SK-N-SH (cell line): ENCODE measurements at regions not wholly inside any gene's neighbourhood (a gene's known extent, or its start where the extent isn't known, plus 50 kb on each side); places are given as distances from the start of the nearest gene placed in this dataset.

Source experiments
- CTCF ChIA-PET: fragments of 300-600, 350-600 bp; formaldehyde crosslinking; extraction: SDS; loops from one replicate; lab custom pipeline; 2021; lab: Yijun Ruan, JAX
- POLR2A ChIA-PET: fragments of 350-600 bp; sonication (Branson Sonifier 250); formaldehyde crosslinking; extraction: SDS; loops from one replicate; lab custom pipeline; 2020; ENCODE audit warnings: antibody characterized with exemption, inconsistent platforms; lab: Yijun Ruan, JAX
- DNase-seq: peaks from one replicate; pipeline ENCODE4 v3.0.0; 2012
- H2AFZ ChIP-seq: fragments of 200-600 bp; sonication (generic); 2 replicates; pipeline ENCODE4 v1.8.1; 2016; ENCODE audit warnings: antibody characterized with exemption, mild to moderate bottlenecking, low read depth
- H3F3A ChIP-seq: fragments of 200-600 bp; sonication (generic); replicated peaks from 2 replicates; pipeline ENCODE3; 2016; ENCODE audit warnings: antibody characterized with exemption, mild to moderate bottlenecking; ENCODE audit not compliant: insufficient read depth
- H3K27ac ChIP-seq, 2 experiments: fragments of 200-500 bp in 1 of 2; fragments of 200-600 bp in 1 of 2; sonication (Bioruptor generic) in 1 of 2; sonication (generic), shearing (Covaris generic) in 1 of 2; 2 replicates each; pipeline versions ENCODE4 v1.5.1 to v1.6.1; 2014 to 2016; ENCODE audit warnings: low read depth in 2 of 2, inconsistent platforms in 1 of 2, low read length in 1 of 2, mild to moderate bottlenecking in 1 of 2, mixed read lengths in 1 of 2
- H3K27me3 ChIP-seq: fragments of 200-600 bp; sonication (generic), shearing (Covaris generic); 2 replicates; pipeline ENCODE4 v1.6.1; 2016; ENCODE audit warnings: mixed run types; ENCODE audit not compliant: insufficient read depth
- H3K36me3 ChIP-seq, 2 experiments: fragments of 200-500 bp in 1 of 2; fragments of 200-600 bp in 1 of 2; sonication (Bioruptor generic) in 1 of 2; sonication (generic) in 1 of 2; replicated peaks in 1 of 2; 2 replicates each; pipeline versions ENCODE3 to v1.5.1; 2014 to 2016; ENCODE audit warnings: low read length in 1 of 2, mild to moderate bottlenecking in 1 of 2; ENCODE audit not compliant: insufficient read depth in 2 of 2, control insufficient read depth in 1 of 2
- H3K4me1 ChIP-seq, 2 experiments: fragments of 200-500 bp in 1 of 2; fragments of 200-600 bp in 1 of 2; sonication (Bioruptor generic) in 1 of 2; sonication (generic), shearing (Covaris generic) in 1 of 2; 2 replicates each; pipeline versions ENCODE4 v1.5.1 to v1.6.1; 2014 to 2016; ENCODE audit warnings: low read depth in 1 of 2, low read length in 1 of 2, mixed run types in 1 of 2; ENCODE audit not compliant: insufficient read depth in 2 of 2, control insufficient read depth in 1 of 2
- H3K4me2 ChIP-seq: fragments of 200-600 bp; sonication (generic), shearing (Covaris generic); 2 replicates; pipeline ENCODE4 v1.6.1; 2017; ENCODE audit warnings: mixed run types
- H3K4me3 ChIP-seq, 2 experiments: fragments of 200-500 bp in 1 of 2; fragments of 200-600 bp in 1 of 2; sonication (Bioruptor generic) in 1 of 2; sonication (generic), shearing (Covaris generic) in 1 of 2; 2 replicates each; pipeline versions ENCODE4 v1.5.1 to v1.8.1; 2014 to 2016; ENCODE audit warnings: low read depth in 2 of 2, inconsistent platforms in 1 of 2, low read length in 1 of 2, mild to moderate bottlenecking in 1 of 2, mixed read lengths in 1 of 2, moderate library complexity in 1 of 2
- H3K79me2 ChIP-seq: fragments of 200-600 bp; sonication (generic); 2 replicates; pipeline ENCODE4 v1.8.1; 2017; ENCODE audit warnings: mild to moderate bottlenecking; ENCODE audit not compliant: insufficient read depth
- H3K9ac ChIP-seq: fragments of 200-600 bp; sonication (generic); 2 replicates; pipeline ENCODE4 v1.6.1; 2017; ENCODE audit warnings: mixed run types
- H3K9me2 ChIP-seq: fragments of 200-600 bp; sonication (generic); 2 replicates; pipeline ENCODE4 v1.6.1; 2017; ENCODE audit warnings: mixed run types
- H3K9me3 ChIP-seq: fragments of 200-600 bp; sonication (generic); 2 replicates; pipeline ENCODE4 v1.6.1; 2017; ENCODE audit warnings: mixed run types, mild to moderate bottlenecking, moderate library complexity
- H4K20me1 ChIP-seq: fragments of 200-600 bp; sonication (generic); 2 replicates; pipeline ENCODE4 v1.6.1; 2017; ENCODE audit warnings: mild to moderate bottlenecking, mixed run types; ENCODE audit not compliant: insufficient read depth
- CHD2 ChIP-seq: fragments of 150-350 bp; IDR thresholded peaks from 2 replicates; pipeline ENCODE4 v1.6.1; 2018; ENCODE audit warnings: low read length; ENCODE audit not compliant: partially characterized antibody
- ELF1 ChIP-seq: IDR thresholded peaks from 2 replicates; pipeline ENCODE4 v1.4.0; 2012
- EP300 ChIP-seq, 2 experiments: IDR thresholded peaks; 2 replicates each; pipeline versions ENCODE4 v1.4.0 to v1.6.1; 2012; ENCODE audit warnings: borderline replicate concordance in 1 of 2, low read depth in 1 of 2, low read length in 1 of 2
- EZH2phosphoT487 ChIP-seq: fragments of 200-600 bp; sonication (generic); IDR thresholded peaks from 2 replicates; pipeline ENCODE4 v1.6.1; 2017; ENCODE audit warnings: low read depth, mixed run types, mild to moderate bottlenecking, antibody characterized with exemption, moderate library complexity, borderline replicate concordance
- FOSL2 ChIP-seq: IDR thresholded peaks from 2 replicates; pipeline ENCODE4 v1.4.0; 2012; ENCODE audit warnings: low read depth, mild to moderate bottlenecking, moderate library complexity, borderline replicate concordance
- GABPA ChIP-seq: IDR thresholded peaks from 2 replicates; pipeline ENCODE4 v1.4.0; 2012; ENCODE audit warnings: low read depth, mild to moderate bottlenecking
- GATA2 ChIP-seq: sonication (generic); formaldehyde crosslinking; IDR thresholded peaks from 2 replicates; pipeline ENCODE4 v1.5.0; 2020; ENCODE audit warnings: mild to moderate bottlenecking, missing genetic modification reagents
- IRF3 ChIP-seq: fragments of 150-350 bp; IDR thresholded peaks from 2 replicates; pipeline ENCODE4 v1.6.1; 2016; ENCODE audit warnings: mild to moderate bottlenecking, low read depth, low read length
- JUND ChIP-seq: IDR thresholded peaks from 2 replicates; pipeline ENCODE4 v1.4.0; 2012
- MXI1 ChIP-seq: IDR thresholded peaks from 2 replicates; pipeline ENCODE4 v1.6.1; 2012; ENCODE audit warnings: mild to moderate bottlenecking, low read depth, low read length, improper control_type of control experiment
- PBX3 ChIP-seq: IDR thresholded peaks from 2 replicates; pipeline ENCODE4; 2012
- POLR2AphosphoS5 ChIP-seq: IDR thresholded peaks from 2 replicates; pipeline ENCODE4 v1.6.1; 2012; ENCODE audit warnings: low read depth, low read length
- RCOR1 ChIP-seq: fragments of 150-350 bp; IDR thresholded peaks from 2 replicates; pipeline ENCODE4 v1.6.1; 2017; ENCODE audit warnings: antibody characterized with exemption, low read length
- RXRA ChIP-seq: IDR thresholded peaks from 2 replicates; pipeline ENCODE4 v1.4.0; 2012; ENCODE audit warnings: low read depth, mild to moderate bottlenecking, borderline replicate concordance
- SIN3A ChIP-seq: IDR thresholded peaks from 2 replicates; pipeline ENCODE4 v1.6.1; 2012; ENCODE audit warnings: low read depth, mild to moderate bottlenecking, low read length, moderate library complexity, borderline replicate concordance
- YY1 ChIP-seq: IDR thresholded peaks from 2 replicates; pipeline ENCODE4 v1.4.0; 2012; ENCODE audit warnings: low read depth, mild to moderate bottlenecking
- ZBTB33 ChIP-seq: IDR thresholded peaks from 2 replicates; pipeline ENCODE4 v1.4.0; 2012; ENCODE audit warnings: low read depth, borderline replicate concordance
- WGBS: methylation state at CpG from one replicate; pipeline ENCODE4 v1.1.6; 2017; ENCODE audit warnings: low lambda C conversion rate; 5-methylcytosine and 5-hydroxymethylcytosine counted together
- TF ChIP-seq, protein P1 (sequence below): fragments of 200-600 bp; sonication (generic); IDR thresholded peaks from 2 replicates; pipeline ENCODE4 v1.6.1; 2017; ENCODE audit warnings: antibody characterized with exemption, mild to moderate bottlenecking, moderate library complexity
- TF ChIP-seq, protein P2 (sequence below): IDR thresholded peaks from 2 replicates; pipeline ENCODE4 v1.4.0; 2012; ENCODE audit warnings: low read depth

GRCh38 chr5:155290937-155291336, 277.4 kb downstream of the KIF4B start:
- H3K4me3 ChIP-seq, result no peak overlapping the region
- H3K27me3 ChIP-seq, result no peaks in the 10 kb centered on the region
- TF ChIP-seq RCOR1, result 0 out of 2 replicates have a peak, but pooled peaks have one; percentile 55
- TF ChIP-seq RXRA, result no peak
- TF ChIP-seq EP300 (IDR thresholded peaks at IDR 0.05; ENCODE audit: borderline replicate concordance in 1 of 2, low read depth in 1 of 2, low read length in 1 of 2), result peak in 1 of 2 experiments; percentile 68; a peak in 2 of 4 replicates
- TF ChIP-seq SIN3A, result no peak
- TF ChIP-seq, protein P1, sequence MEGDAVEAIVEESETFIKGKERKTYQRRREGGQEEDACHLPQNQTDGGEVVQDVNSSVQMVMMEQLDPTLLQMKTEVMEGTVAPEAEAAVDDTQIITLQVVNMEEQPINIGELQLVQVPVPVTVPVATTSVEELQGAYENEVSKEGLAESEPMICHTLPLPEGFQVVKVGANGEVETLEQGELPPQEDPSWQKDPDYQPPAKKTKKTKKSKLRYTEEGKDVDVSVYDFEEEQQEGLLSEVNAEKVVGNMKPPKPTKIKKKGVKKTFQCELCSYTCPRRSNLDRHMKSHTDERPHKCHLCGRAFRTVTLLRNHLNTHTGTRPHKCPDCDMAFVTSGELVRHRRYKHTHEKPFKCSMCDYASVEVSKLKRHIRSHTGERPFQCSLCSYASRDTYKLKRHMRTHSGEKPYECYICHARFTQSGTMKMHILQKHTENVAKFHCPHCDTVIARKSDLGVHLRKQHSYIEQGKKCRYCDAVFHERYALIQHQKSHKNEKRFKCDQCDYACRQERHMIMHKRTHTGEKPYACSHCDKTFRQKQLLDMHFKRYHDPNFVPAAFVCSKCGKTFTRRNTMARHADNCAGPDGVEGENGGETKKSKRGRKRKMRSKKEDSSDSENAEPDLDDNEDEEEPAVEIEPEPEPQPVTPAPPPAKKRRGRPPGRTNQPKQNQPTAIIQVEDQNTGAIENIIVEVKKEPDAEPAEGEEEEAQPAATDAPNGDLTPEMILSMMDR, result no peak
- TF ChIP-seq GABPA, result no peak
- no peak for TF ChIP-seq MXI1
- TF ChIP-seq, protein P2, sequence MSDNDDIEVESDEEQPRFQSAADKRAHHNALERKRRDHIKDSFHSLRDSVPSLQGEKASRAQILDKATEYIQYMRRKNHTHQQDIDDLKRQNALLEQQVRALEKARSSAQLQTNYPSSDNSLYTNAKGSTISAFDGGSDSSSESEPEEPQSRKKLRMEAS, result no peak
- TF ChIP-seq EZH2phosphoT487, result no peak
- peak; percentile 57 for TF ChIP-seq GATA2
- H3K79me2 ChIP-seq, result no peaks in the 10 kb centered on the region
- H3K4me2 ChIP-seq, result no peak overlapping the region
- H4K20me1 ChIP-seq, result no peaks in the 10 kb centered on the region
- no peaks in the 10 kb centered on the region for H3K9me3 ChIP-seq
- no peaks in the 10 kb centered on the region for H3F3A ChIP-seq
- no peaks in the 10 kb centered on the region for H3K36me3 ChIP-seq
- H3K9me2 ChIP-seq, result no peaks in the 10 kb centered on the region
- CTCF ChIA-PET, result interaction anchor here (0.6 kb wide), 1 partner anchor 433 kb away, joined by 3 read pairs; the partner anchor contains the start of gene CNOT8
- H3K9ac ChIP-seq, result no peak overlapping the region
- H2AFZ ChIP-seq, result no peak overlapping the region
- 13% methylated on average over 1 of the region's 1 CpG for WGBS
- peak; percentile 34 for DNase-seq
- H3K27ac ChIP-seq, result no peak overlapping the region
- POLR2A ChIA-PET, result no interaction called here
- peaks cover 0 to 2% of the 10 kb centered on the region in 2 experiments; a peak in 2 of 4 replicates for H3K4me1 ChIP-seq

DNA sequence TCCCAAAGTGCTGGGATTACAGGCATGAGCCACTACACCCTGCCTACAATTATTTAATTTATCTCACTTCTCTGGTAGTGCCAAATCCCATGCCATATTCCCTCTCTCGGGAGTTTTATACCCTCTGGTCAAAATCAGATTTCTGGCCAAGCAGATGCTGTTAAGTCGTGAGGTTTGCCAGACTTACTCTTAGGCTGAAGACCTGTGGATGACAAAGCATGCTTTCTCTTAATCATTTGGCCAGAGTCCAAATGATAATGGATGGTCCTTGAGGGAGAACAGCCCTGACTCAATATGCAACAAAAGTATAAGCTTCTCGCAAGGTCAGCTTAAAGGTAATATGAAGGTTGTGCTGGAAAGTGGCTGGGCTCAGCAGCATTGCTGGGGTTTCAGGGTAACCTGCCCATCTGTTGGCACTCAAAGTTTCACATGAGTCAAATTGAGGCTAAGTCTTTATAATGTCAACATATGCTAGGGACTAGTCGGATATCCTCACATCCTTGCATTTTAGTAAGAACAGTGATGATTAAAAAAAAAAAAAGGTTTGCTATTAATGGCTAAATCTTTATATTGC, 280.1 kb downstream of the KIF4B start:
- Histone ChIP-seq H3K79me2 (no peaks in the 10 kb centered on the region), H2AFZ (no peak overlapping the region), H3K36me3 (no peaks in the 10 kb centered on the region), H3K27ac (peak overlapping the region in 1 of 2 experiments; percentile 39; a peak in 1 of 4 replicates), H4K20me1 (no peaks in the 10 kb centered on the region), H3K4me3 (no peak overlapping the region), H3K9me2 (no peaks in the 10 kb centered on the region), H3K9ac (no peak overlapping the region), H3F3A (no peaks in the 10 kb centered on the region), H3K9me3 (no peaks in the 10 kb centered on the region), H3K27me3 (no peaks in the 10 kb centered on the region), H3K4me2 (no peak overlapping the region), H3K4me1 (peaks cover 0 to 2% of the 10 kb centered on the region in 2 experiments; a peak in 2 of 4 replicates)
- POLR2A ChIA-PET, result no interaction called here
- CTCF ChIA-PET, result interaction anchor here (2.3 kb wide), 1 partner anchor 10 kb away, joined by 7 read pairs; no protein-coding TSS in a partner anchor
- peak; percentile 75 for DNase-seq
- 23% methylated on average over 4 of the region's 4 CpGs for WGBS
- TF ChIP-seq PBX3, result no peak
- TF ChIP-seq YY1, result no peak
- TF ChIP-seq EP300 (IDR thresholded peaks at IDR 0.05; ENCODE audit: borderline replicate concordance in 1 of 2, low read depth in 1 of 2, low read length in 1 of 2), result peak in 1 of 2 experiments; percentile 87; a peak in 2 of 4 replicates
- peak; percentile 71 for TF ChIP-seq GATA2
- no peak for TF ChIP-seq ZBTB33
- TF ChIP-seq JUND, result no peak
- TF ChIP-seq MXI1, result no peak; the same call in 1 of the 2 replicates
- TF ChIP-seq CHD2, result peak; percentile 65
- peak; percentile 85 for TF ChIP-seq RCOR1
- TF ChIP-seq FOSL2, result no peak
- TF ChIP-seq RXRA, result no peak
- TF ChIP-seq GABPA, result no peak
- no peak for TF ChIP-seq EZH2phosphoT487
- no peak for TF ChIP-seq ELF1
- TF ChIP-seq POLR2AphosphoS5, result no peak
- TF ChIP-seq IRF3, result no peak
